GM21423 (cell line): ENCODE measurements at regions not wholly inside any gene's neighbourhood (a gene's known extent, or its start where the extent isn't known, plus 50 kb on each side); places are given as distances from the start of the nearest gene placed in this dataset.

Experiments used
- ATAC-seq: cut with Tn5 transposase; IDR thresholded peaks from one replicate; pipeline ENCODE4 v1.9.1; 2021; ENCODE audit warnings: mild to moderate bottlenecking, moderate library complexity; ENCODE audit not compliant: unreplicated experiment

DNA sequence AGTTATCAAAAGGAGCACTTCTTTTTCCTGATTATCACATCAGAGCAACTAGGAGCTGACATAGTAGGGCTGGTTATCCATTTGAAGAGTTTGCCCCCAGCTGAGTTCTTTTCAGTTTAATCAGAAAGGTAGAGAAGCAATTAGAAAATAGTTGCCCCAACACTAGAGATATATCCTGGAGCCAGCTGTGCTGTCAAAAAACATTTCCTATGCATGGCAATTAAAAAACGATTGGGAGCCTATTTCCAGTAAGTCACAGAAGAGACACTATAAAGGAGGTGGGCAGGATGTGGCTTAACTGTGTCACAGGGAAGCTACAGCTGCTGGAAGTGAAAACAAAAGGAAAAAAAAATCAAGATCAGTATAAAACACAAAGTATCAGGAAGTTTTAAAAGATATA lies 155.7 kb upstream of the SLITRK1 start:
- ATAC-seq: no peak

DNA sequence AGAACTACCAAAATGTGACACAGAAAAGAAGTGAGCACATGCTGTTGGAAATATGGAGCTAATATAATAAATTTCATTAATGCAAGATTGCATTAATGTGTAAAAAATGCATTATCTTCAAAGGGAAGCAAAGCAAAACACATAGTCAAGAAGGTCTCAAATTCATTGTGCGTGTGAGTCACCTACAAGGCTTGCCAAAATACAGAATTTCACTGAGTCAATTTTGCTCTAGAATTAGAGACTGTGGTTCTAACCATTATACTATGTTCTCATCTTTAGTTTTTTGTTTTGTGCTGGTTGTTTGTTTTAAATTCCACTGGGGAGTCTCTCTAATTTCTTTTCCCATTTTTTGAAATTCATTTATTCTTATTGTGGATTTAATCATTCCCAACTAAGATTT lies 149.8 kb upstream of the SLITRK1 start:
- no peak for ATAC-seq

DNA sequence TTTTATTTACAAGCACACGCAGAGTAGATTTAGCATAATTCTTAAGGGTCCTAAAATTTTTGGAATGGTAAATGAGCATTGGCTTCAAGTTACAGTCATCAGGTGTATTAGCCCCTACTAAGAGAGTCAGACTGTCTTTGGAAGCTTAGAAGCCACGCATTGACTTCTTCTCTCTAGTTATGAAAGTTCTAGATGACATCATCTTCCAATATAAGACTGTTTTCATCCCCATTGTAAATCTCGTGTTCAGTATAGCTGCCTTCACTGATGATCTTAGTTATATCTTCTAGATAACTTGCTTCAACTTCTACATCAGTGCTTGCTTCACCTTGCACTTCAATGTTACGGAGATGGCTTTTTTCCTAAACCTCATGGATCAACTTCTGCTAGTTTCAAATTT lies 148.8 kb upstream of the SLITRK1 start:
- no peak for ATAC-seq

DNA sequence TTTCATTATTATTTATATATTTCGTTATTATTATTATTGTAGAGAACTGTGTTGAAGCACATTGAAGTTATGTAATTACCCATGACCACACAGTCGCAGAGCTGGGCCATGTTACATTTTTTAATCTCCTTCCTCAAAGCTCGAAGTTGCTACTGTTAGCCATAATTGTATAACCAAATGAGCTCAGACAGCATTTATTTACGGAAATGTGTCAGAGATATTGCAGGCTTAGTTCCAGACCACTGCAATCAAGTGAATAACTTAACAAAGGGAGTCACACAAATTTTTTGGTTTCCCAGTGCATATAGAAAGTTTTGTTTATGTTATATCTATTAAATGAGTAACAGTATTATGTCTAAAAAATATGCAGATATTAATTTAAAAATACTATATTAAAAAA lies 147.1 kb upstream of the SLITRK1 start:
- ATAC-seq: no peak

DNA sequence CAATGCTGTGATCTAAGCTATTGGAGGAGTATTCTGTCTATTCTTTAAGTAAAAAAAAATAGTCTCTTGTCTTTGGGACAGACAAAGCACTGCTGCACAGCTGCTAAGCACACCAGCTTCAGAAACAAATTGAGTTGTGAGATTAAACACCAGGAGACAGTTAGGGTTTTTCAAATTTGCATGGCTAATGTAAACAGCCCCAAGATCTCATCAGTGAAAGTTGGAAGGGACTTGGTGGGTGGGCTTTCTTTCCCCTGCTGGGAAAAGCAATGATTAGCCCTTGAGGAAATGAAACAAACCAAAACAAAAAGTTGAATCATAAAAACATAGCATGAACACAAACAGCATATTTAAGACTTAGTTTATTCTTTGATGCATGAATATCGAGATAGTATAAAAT lies 143.6 kb upstream of the SLITRK1 start:
- ATAC-seq: no peak

GRCh38 chr13:83996415-83996814 lies 114.1 kb upstream of the SLITRK1 start:
- ATAC-seq: no peak

GRCh38 chr13:83995930-83996329 lies 113.7 kb upstream of the SLITRK1 start:
- ATAC-seq: no peak

DNA sequence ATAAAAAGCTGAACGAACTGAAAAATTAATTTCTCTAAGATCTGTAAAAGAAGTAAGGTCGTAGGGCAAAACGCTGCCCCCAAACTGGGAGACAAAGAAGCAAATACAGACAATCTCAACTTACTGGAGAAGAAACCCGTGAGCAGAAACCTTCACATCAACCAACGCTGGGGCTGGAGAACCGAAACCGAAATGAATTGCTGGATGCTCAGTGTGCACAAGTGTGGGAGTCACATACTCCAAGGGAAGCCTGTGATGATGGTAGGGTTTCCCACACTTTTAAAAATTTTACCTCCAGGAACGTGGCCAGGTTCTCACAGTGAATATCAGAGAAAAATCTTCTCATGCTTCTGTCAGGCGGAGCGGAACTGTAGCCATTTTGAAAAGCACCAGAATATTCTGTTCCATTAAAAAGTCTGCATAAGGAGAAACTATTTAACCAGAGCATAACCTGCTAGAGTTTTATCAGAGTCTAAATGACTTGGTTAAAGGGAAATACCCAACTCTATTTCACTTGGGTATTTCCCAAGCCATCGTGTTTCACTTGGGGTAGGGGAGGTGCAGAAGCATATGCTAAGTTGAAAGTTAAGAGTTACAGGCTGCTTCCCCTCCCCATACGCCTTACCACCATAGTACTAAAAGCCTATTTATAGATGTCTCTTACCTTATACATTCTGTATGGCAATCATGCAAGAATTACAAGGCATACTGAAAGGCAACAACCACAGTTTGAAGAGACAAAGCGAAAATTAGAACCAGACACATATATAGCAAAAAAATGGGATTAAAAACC lies 110.5 kb upstream of the SLITRK1 start:
- ATAC-seq: no peak

DNA sequence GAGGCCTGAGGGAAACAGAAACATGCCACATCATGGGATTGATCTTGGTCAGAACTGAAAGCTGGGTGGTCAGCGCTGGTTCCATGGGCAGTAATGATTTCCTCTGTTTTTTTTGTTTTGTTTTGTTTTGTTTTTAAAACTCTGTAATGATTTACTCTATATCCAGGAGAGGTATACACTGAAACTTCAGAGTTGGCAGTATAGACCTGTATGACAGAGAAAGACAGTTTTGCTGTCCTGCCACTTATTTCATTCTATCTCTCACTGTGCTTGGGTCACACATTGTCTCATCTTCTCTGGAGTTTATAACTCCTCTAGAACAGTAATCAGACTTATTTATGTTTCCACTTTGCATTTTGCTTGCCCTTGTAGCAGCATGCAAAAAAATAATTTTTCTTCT lies 105.1 kb upstream of the SLITRK1 start:
- no peak for ATAC-seq

GRCh38 chr13:83984793-83985192 lies 102.5 kb upstream of the SLITRK1 start:
- no peak for ATAC-seq

GRCh38 chr13:83980331-83980730 lies 98.1 kb upstream of the SLITRK1 start:
- no peak for ATAC-seq

DNA sequence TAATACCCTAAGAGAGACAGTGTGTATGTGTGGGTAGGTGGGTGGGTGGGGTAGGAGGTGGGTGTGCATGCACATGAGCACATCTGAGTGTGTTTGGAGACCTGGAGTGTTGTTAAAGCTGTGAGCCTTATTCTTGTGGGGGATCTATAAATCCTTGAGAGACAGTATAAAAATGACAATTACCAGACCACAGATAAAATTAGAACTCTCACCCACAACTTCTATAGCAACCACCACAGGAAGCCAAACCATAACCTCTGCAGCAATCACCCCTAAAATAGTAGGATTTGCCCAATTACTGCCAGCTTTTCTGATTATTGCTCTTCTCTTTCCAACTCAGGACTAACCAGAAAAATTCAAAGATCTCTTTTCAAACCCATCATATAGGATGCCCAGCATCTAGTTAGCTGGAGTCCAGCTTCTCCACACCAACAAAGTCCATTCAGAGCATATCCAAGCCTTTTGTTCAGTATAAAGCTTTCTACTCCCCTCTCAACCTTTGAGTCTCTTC lies 93.4 kb upstream of the SLITRK1 start:
- ATAC-seq: no peak

DNA sequence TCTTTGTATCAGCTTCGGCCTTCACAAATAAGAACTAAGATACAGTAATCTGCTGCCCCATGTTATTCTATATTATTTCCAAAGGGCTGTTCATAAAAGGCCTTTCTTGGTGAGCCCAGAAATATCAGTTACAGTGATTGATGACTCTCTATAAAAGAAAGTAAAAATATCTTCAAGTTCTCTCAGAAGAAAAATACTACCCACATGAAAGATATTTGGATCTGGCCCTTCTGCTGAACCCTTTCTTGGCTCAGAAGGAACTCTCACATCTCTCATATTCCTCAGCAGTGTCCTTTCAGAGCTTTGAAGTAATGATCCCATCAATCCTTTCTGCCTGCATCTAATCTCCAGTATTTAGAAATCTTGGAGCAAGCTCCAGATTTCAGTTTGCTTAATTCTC lies 76.3 kb upstream of the SLITRK1 start:
- ATAC-seq: no peak

GRCh38 chr13:83955011-83955410 lies 72.7 kb upstream of the SLITRK1 start:
- ATAC-seq: no peak

GRCh38 chr13:83953916-83954315 lies 71.6 kb upstream of the SLITRK1 start:
- ATAC-seq: no peak

GRCh38 chr13:83950293-83950692 lies 68.0 kb upstream of the SLITRK1 start:
- no peak for ATAC-seq

DNA sequence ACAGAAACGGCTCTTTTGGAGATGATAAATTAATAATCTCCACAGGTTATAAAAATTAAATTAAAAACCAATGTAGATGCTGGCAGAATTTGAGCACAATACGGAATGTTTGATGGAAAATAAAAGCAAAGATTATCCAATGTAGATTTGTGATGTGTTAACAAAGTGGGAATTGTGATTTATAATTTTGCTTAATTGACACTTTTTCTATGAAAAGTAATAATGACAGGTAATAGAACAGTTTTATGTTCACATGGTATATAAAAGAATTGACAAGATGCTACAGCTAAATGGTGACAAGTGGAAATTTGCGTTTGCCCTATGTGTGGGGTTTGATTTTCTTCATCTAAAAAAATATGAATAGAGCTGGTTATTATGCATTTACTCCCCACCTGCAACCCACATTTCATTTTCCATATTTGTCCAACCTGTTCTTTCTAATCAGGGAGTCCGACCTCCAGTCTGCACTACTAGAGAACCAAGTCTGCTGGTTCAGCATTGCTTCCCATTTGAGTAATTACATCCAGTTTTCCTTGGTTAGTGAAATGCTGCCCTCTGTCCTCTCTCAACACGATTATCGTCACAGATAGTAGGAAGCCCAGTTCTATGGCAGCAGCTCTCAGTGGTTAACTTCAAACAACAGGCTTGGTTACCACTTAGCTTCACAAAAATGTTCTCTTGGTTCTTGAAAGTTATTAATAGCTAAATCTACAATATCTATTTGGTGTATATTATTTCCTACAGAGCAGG lies 61.4 kb upstream of the SLITRK1 start:
- ATAC-seq: no peak

- no peak for ATAC-seq
These were observed 59.5 kb upstream of the SLITRK1 start for GRCh38 chr13:83941701-83942335.

DNA sequence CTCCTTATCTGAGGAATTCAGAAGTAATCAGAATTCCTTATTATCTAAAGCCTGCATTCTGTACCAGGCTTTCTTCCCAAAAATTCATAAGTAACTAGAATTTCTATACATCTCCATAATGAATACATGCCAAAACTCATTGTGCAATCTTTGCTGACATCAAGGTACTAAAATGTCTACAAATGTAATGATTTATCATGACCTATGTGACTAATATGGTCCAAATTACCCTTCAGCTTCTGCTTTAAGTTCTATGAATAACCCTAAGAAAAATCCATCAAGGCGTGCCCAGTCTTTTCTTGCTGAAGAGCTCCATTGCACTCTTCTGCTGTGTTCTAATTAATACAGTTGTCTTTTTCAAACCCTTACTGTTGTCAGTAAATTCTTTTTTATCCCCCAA lies 58.5 kb upstream of the SLITRK1 start:
- no peak for ATAC-seq

- no peak for ATAC-seq
These were observed 55.3 kb upstream of the SLITRK1 start for GRCh38 chr13:83937579-83937978.

DNA sequence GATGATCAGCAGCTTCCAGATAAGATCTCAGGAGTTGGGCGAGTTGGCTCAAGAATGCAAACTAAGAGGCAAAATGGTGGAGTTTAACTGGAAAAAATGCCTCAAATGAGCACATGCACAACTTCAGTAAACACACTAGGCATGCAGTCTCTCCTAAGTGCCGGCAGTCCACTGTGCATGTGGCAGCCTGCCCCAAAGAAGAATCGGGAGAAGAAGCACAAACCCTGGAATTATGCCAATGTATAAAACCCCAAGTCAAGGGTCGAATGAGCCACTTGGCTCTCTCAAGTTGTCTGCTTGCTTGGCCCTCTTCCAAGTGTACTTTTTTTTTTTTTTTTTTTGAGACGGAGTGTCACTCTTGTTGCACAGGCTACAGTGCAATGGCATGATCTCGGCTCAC lies 53.3 kb upstream of the SLITRK1 start:
- ATAC-seq: no peak
